Adrenal gland (tissue), 9 donors: ENCODE measurements at regions not wholly inside any gene's neighbourhood (a gene's known extent, or its start where the extent isn't known, plus 50 kb on each side); places are given as distances from the start of the nearest gene placed in this dataset.
"Not testable (repeated sequence)": the region's sequence is repeated elsewhere in the genome, so short reads cannot be mapped to it uniquely, and the experiment has no call there.

Experiments used
- DNase-seq, 7 donors: peaks; one replicate each; pipeline ENCODE4 v3.0.0-alpha.2; 2019 to 2020
- H3K27ac ChIP-seq, 5 donors: fragments of 200-600 bp; sonication (generic) in 4 of 5; 1 replicate in 3 of 5; 2 replicates in 2 of 5; pipeline versions ENCODE4 v1.5.1 to v1.8.0; 2016 to 2020; ENCODE audit warnings: mild to moderate bottlenecking in 1 of 5
- H3K27me3 ChIP-seq: fragments of 200-600 bp; 2 replicates; pipeline ENCODE4 v1.8.0; 2021
- H3K36me3 ChIP-seq, 2 donors: fragments of 200-600 bp; replicated peaks in 1 of 2; 1 replicate in 1 of 2; 2 replicates in 1 of 2; pipeline versions ENCODE4 v1.5.1 to v1.8.0; 2018 to 2022
- H3K4me1 ChIP-seq, 2 donors: fragments of 200-600 bp; replicated peaks in 1 of 2; 1 replicate in 1 of 2; 2 replicates in 1 of 2; pipeline versions ENCODE4 v1.5.1 to v1.8.0; 2018 to 2021
- H3K4me3 ChIP-seq, 4 donors: fragments of 200-600 bp; sonication (generic) in 3 of 4; one replicate each; pipeline ENCODE4 v1.5.1; 2016 to 2018
- H3K9me3 ChIP-seq, 3 donors: fragments of 200-600 bp; sonication (generic) in 1 of 3; replicated peaks in 1 of 3; 1 replicate in 2 of 3; 2 replicates in 1 of 3; pipeline versions ENCODE4 v1.5.1 to v1.8.0; 2016 to 2021
- WGBS, 4 donors: extraction: QIAGEN DNeasy Blood & Tissue Kit in 2 of 4; methylation state at CpG; one replicate each; pipeline versions ENCODE4 v1.1.5 to v1.1.7; 2013 to 2017; 5-methylcytosine and 5-hydroxymethylcytosine counted together
- intact Hi-C, 2 donors: fragments of 100-400 bp; cut with DNase I; formaldehyde crosslinking; loops; one replicate each; pipeline versions ENCODE4 v1.14.1 to v1.15.0; 2022 to 2023
- donor health status: healthy with polysubstance abuse.
- donor health status: Bipolar disorder and iron deficiency.
- donor health status: DM: yes; HTN: yes; CAD: no.
- donor health status: DM: no; HTN: no; CAD: no.
- donor health status: DM: no; HTN: no; CAD: no.

DNA sequence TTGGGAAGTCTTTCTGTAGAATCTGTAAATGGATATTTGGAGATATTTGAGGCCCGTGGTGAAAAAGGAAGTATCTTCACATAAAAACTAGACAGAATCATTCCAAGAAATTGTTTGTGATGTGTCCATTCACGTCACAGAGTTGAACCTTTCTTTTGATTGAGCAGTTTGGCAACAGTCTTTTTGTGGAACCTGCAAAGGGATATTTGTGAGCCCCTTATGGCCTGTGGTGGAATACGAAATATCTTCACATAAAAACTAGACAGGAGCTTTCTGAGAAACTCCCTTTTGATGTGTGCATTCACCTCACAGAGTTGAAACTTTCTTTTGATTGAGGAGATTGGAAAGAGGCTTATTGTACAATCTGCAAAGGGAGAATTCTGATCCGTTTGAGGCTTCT is 2980.4 kb downstream of the TUBA3C start:
- H3K4me1 ChIP-seq, intact Hi-C loops: not testable (repeated sequence)
- peak in 1 of 7 donors; percentile 35 for DNase-seq

DNA sequence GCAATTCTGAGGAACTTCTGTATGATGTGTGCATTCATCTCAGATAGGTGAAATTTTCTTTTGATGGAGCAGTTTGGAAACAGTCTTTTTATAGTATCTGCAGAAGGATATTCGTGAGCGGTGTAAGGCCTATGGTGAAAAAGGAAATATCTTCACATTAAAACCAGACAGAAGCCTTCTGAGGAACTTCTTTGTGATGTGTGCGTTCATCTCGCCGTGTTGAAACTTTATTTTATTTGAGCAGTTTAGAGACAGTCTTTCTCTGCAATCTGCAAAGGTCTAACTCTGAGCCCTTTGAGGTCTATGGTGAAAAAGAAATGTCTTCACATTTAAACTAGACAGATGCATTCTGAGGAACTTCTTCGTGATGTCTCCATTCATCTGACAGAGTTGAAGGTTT is 3021.0 kb downstream of the TUBA3C start:
- intact Hi-C loops, H3K27me3 ChIP-seq, H3K9me3 ChIP-seq, H3K36me3 ChIP-seq, H3K4me3 ChIP-seq, H3K4me1 ChIP-seq, H3K27ac ChIP-seq, DNase-seq: not testable (repeated sequence)
- 49 to 55% (median 53%) methylated on average over 5 to 6 of the region's 6 CpGs for WGBS, 4 donors

More for the DNA sequence above, 2980.4 kb downstream of the TUBA3C start:
- not testable (repeated sequence) for H3K27me3 ChIP-seq, H3K36me3 ChIP-seq, H3K9me3 ChIP-seq, H3K27ac ChIP-seq, H3K4me3 ChIP-seq
- WGBS, 4 donors = 28 to 44% (median 41%) methylated on average over 4 of the region's 4 CpGs

DNA sequence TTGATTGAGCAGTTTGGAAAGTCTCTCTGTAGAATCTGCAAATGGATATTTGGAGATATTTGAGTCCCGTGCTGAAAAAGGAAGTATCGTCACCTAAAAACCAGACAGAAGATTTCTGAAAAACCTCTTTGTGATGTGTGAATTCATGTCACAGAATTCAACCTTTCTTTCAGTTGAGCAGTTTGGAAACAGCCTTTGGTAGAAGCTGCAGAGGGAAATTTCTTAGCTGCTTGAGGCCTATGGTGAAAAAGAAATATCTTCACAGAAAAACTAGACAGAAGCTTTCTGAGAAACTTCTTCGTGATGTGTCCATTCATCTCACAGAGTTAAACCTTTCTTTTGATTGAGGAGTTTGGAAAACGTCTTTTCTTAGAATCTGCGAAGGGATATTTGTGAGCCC is 3022.7 kb downstream of the TUBA3C start:
- DNase-seq, H3K4me3 ChIP-seq, H3K27me3 ChIP-seq, H3K4me1 ChIP-seq, H3K9me3 ChIP-seq, H3K27ac ChIP-seq, H3K36me3 ChIP-seq, intact Hi-C loops: not testable (repeated sequence)
- 7 to 60% (median 25%) methylated on average over 1 to 3 of the region's 5 CpGs for WGBS, 4 donors

DNA sequence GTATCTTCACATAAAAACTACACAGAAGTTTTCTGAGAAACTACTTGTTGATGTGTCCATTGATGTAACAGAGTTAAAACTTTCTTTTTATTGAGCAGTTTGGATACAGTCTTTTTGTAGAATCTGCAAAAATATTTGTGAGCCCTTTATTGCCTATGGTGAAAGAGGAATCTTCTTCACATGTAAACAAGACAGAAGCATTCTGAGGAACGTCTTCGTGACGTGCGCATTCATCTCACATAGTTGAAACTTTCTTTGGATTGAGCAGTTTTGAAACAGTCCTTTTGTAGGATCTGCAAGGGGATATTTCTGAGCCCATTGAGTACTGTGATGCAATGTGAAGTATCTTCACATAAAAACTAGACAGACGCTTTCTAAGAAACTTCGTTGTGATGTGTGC is 3023.6 kb downstream of the TUBA3C start:
- H3K4me1 ChIP-seq, H3K36me3 ChIP-seq, H3K27me3 ChIP-seq, H3K27ac ChIP-seq, H3K9me3 ChIP-seq, intact Hi-C loops, H3K4me3 ChIP-seq: not testable (repeated sequence)
- DNase-seq = peak in 2 of 7 donors; percentile 13 to 62
- 33 to 73% (median 51%) methylated on average over 4 to 6 of the region's 6 CpGs for WGBS, 4 donors

DNA sequence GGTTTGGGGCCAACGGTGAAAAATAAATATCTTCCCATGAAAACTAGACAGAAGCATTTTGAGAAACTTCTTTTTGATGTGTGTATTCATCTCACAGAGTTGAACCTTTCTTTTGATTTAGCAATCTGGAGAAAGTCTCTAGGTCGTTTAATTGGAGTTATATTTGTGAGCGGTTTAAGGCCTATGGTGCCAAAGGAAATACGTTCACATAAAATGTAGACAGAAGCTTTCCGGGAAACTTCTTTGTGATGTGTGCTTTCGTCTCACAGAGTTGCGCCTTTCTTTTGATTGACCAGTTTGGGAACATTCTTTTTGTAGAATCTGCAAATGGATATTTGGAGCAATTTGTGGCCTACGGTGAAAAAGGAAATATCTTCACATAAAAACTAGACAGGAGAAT is 3028.8 kb downstream of the TUBA3C start:
- intact Hi-C loops, H3K27me3 ChIP-seq, H3K9me3 ChIP-seq, H3K36me3 ChIP-seq, DNase-seq, H3K4me3 ChIP-seq, H3K27ac ChIP-seq, H3K4me1 ChIP-seq: not testable (repeated sequence)
- 63 to 83% (median 71%) methylated on average over 6 to 8 of the region's 8 CpGs for WGBS, 4 donors

DNA sequence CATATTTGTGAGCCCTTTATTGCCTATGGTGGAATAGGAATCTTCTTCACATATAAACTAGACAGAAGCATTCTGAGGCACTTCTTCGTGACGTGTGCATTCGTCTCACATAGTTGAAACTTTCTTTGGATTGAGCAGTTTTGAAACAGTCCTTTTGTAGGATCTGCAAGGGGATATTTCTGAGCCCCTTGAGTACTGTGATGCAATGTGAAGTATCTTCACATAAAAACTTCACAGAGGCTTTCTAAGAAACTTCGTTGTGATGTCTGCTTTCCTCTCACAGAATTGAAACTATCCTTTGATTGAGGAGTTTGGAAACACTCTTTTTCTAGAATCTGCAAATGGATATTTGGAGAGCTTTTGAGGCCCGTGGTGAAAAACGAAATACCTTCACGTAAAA is 3030.3 kb downstream of the TUBA3C start:
- H3K27ac ChIP-seq, H3K4me3 ChIP-seq, intact Hi-C loops: not testable (repeated sequence)

DNA sequence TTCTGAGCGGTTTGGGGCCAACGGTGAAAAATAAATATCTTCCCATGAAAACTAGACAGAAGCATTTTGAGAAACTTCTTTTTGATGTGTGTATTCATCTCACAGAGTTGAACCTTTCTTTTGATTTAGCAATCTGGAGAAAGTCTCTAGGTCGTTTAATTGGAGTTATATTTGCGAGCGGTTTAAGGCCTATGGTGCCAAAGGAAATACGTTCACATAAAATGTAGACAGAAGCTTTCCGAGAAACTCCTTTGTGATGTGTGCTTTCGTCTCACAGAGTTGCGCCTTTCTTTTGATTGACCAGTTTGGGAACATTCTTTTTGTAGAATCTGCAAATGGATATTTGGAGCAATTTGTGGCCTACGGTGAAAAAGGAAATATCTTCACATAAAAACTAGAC is 3032.2 kb downstream of the TUBA3C start:
- H3K4me1 ChIP-seq, H3K27me3 ChIP-seq, intact Hi-C loops, H3K27ac ChIP-seq, H3K36me3 ChIP-seq, H3K9me3 ChIP-seq, H3K4me3 ChIP-seq: not testable (repeated sequence)
- peak in 2 of 7 donors; percentile 14 to 21 for DNase-seq
- 70 to 78% (median 73%) methylated on average over 5 to 7 of the region's 10 CpGs for WGBS, 4 donors

More for the DNA sequence above, 3030.3 kb downstream of the TUBA3C start:
- H3K4me1 ChIP-seq, DNase-seq, H3K9me3 ChIP-seq, H3K27me3 ChIP-seq, H3K36me3 ChIP-seq: not testable (repeated sequence)
- WGBS, 4 donors = 50 to 70% (median 65%) methylated on average over 5 to 7 of the region's 7 CpGs

DNA sequence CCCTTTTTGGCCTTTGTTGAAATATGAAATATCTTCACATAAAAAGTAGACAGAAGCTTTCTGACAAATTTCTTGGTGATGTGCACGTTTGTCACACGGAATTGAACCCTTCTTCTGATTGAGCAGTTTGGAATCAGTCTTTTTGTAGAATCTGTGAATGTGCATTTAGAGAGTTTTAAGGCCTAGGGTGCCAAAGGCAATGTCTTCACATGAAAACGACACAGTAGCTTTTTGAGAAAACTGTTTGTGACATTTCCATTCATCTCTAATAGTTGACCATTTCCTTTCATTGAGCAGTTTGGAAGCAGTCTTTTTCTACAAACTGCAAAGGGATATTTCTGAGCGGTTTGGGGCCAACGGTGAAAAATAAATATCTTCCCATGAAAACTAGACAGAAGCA is 3036.0 kb downstream of the TUBA3C start:
- H3K4me3 ChIP-seq, intact Hi-C loops: not testable (repeated sequence)
- WGBS, 4 donors = 31 to 58% (median 38%) methylated on average over 1 to 5 of the region's 5 CpGs

DNA sequence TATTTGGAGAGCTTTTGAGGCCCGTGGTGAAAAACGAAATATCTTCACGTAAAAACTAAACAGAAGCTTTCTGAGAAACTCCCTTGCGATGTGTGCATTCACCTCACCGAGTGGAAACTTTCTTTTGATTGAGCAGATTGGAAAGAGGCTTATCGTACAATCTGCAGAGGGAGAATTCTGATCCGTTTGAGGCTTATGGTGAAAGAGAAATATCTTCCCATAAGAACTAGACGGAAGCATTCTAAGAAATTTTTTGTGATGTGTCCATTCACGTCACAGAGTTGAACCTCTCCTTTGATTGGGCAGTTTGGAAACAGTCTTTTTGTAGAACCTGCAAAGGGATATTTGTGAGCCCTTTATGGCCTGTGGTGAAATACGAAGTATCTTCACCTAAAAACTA is 3040.3 kb downstream of the TUBA3C start:
- H3K9me3 ChIP-seq, H3K4me3 ChIP-seq, H3K27me3 ChIP-seq, H3K4me1 ChIP-seq, intact Hi-C loops, H3K36me3 ChIP-seq, H3K27ac ChIP-seq: not testable (repeated sequence)
- DNase-seq = peak in 1 of 7 donors; percentile 12
- 51 to 60% (median 53%) methylated on average over 6 to 10 of the region's 10 CpGs for WGBS, 4 donors

More for the DNA sequence above, 3036.0 kb downstream of the TUBA3C start:
- H3K9me3 ChIP-seq, H3K4me1 ChIP-seq, H3K36me3 ChIP-seq, H3K27ac ChIP-seq, H3K27me3 ChIP-seq: not testable (repeated sequence)
- DNase-seq = peak in 1 of 7 donors; percentile 15

DNA sequence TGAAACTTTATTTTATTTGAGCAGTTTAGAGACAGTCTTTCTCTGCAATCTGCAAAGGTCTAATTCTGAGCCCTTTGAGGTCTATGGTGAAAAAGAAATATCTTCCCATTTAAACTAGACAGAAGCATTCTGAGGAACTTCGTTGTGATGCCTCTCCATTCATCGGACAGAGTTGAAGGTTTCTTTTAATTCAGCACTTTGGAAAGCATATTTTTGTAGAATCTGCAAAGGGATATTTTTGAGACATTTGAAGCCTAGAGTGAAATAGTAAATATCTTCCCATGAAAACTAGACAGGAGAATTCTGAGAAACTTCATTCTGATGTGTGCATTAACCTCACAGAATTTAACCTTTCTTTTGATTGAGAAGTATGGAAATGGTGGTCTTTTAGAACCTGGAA is 3044.8 kb downstream of the TUBA3C start:
- H3K4me1 ChIP-seq, H3K27me3 ChIP-seq, H3K4me3 ChIP-seq, H3K9me3 ChIP-seq, H3K27ac ChIP-seq, H3K36me3 ChIP-seq, intact Hi-C loops: not testable (repeated sequence)
- peak in 1 of 7 donors; percentile 12 for DNase-seq
- WGBS, 4 donors = 37 to 48% (median 39%) methylated on average over 2 of the region's 2 CpGs

DNA sequence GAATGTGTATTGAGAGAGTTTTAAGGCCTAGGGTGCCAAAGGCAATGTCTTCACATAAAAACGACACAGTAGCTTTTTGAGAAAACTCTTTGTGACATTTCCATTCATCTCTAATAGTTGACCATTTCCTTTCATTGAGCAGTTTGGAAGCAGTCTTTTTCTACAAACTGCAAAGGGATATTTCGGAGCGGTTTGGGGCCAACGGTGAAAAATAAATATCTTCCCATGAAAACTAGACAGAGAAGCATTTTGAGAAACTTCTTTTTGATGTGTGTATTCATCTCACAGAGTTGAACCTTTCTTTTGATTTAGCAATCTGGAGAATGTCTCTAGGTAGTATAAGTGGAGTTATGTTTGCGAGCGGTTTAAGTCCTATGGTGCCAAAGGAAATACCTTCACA is 3052.9 kb downstream of the TUBA3C start:
- H3K4me1 ChIP-seq, DNase-seq, intact Hi-C loops, H3K4me3 ChIP-seq, H3K27me3 ChIP-seq, H3K9me3 ChIP-seq, H3K27ac ChIP-seq, H3K36me3 ChIP-seq: not testable (repeated sequence)
- WGBS, 4 donors = 59 to 86% (median 73%) methylated on average over 5 to 6 of the region's 6 CpGs

DNA sequence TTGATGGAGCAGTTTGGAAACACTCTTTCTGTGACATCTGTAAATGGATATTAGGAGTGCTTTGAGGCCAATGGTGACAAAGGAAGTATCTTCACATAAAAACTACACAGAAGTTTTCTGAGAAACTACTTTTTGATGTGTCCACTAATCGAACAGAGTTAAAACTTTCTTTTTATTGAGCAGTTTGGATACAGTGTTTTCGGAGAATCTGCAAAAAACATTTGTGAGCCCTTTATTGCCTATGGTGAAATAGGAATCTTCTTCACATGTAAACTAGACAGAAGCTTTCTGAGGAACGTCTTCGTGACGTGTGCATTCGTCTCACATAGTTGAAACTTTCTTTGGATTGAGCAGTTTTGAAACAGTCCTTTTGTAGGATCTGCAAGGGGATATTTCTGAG is 3068.2 kb downstream of the TUBA3C start:
- H3K4me3 ChIP-seq, intact Hi-C loops, H3K27me3 ChIP-seq, H3K27ac ChIP-seq, H3K9me3 ChIP-seq, H3K4me1 ChIP-seq, DNase-seq, H3K36me3 ChIP-seq: not testable (repeated sequence)
- 40 to 50% (median 46%) methylated on average over 6 of the region's 6 CpGs for WGBS, 4 donors
